ENCODE measurements at regions not wholly inside any gene's neighbourhood (a gene's known extent, or its start where the extent isn't known, plus 50 kb on each side); places are given as distances from the start of the nearest gene placed in this dataset.

- H3K27ac ChIP-seq, result no peak overlapping the region
- H3K27me3 ChIP-seq (ENCODE audit: insufficient read depth in 3 of 3, low read length in 2 of 3), result no peaks in the 10 kb centered on the region
- intact Hi-C loops (cut with DNase I), result no loop called here
- ATAC-seq (no peak), DNase-seq (no peak)
- 77 to 83% (median 82%) methylated on average over 1 of the region's 1 CpG for WGBS, 3 donors
- peaks cover 15% of the 10 kb centered on the region for H3K4me1 ChIP-seq
- H3K4me3 ChIP-seq, result no peak overlapping the region
- H3K9me3 ChIP-seq, result no peaks in the 10 kb centered on the region
- no peak for TF ChIP-seq CTCF (IDR thresholded peaks at IDR 0.05)
- no peaks in the 10 kb centered on the region for H3K36me3 ChIP-seq (ENCODE audit: insufficient read depth in 1 of 2, low read depth in 1 of 2)
Observed at GRCh38 chr9:105854026-105854782, 159.9 kb downstream of the TMEM38B start.

- ATAC-seq, result peak; percentile 44 to 61 (median 50)
- no peak for DNase-seq
- Histone ChIP-seq H3K36me3 (ENCODE audit: insufficient read depth in 1 of 2, low read depth in 1 of 2) (no peaks in the 10 kb centered on the region), H3K4me1 (peaks cover 15% of the 10 kb centered on the region), H3K27me3 (ENCODE audit: insufficient read depth in 3 of 3, low read length in 2 of 3) (no peaks in the 10 kb centered on the region), H3K27ac (no peak overlapping the region), H3K9me3 (no peaks in the 10 kb centered on the region), H3K4me3 (no peak overlapping the region)
- intact Hi-C loops (cut with DNase I), result no loop called here
- 16 to 44% (median 31%) methylated on average over 3 of the region's 3 CpGs for WGBS, 3 donors
- no peak for TF ChIP-seq CTCF (IDR thresholded peaks at IDR 0.05)
Observed at GRCh38 chr9:105854783-105855724, 160.7 kb downstream of the TMEM38B start.

GRCh38 chr9:105855987-105856386, 161.6 kb downstream of the TMEM38B start:
- Histone ChIP-seq H3K4me1 (peaks cover 15% of the 10 kb centered on the region), H3K9me3 (no peaks in the 10 kb centered on the region), H3K36me3 (ENCODE audit: insufficient read depth in 1 of 2, low read depth in 1 of 2) (no peaks in the 10 kb centered on the region), H3K27me3 (ENCODE audit: insufficient read depth in 3 of 3, low read length in 2 of 3) (no peaks in the 10 kb centered on the region), H3K27ac (no peak overlapping the region), H3K4me3 (no peak overlapping the region)
- WGBS, 3 donors, result 61 to 84% (median 75%) methylated on average over 3 of the region's 3 CpGs
- ATAC-seq, result no peak
- no peak for TF ChIP-seq CTCF (IDR thresholded peaks at IDR 0.05)
- intact Hi-C loops (cut with DNase I), result no loop called here
- no peak for DNase-seq

- DNase-seq (no peak), ATAC-seq (no peak)
- H3K9me3 ChIP-seq, result no peaks in the 10 kb centered on the region
- H3K4me1 ChIP-seq, result peaks cover 15% of the 10 kb centered on the region
- WGBS, 3 donors, result 83 to 100% (median 96%) methylated on average over 1 of the region's 1 CpG
- H3K27ac ChIP-seq, result no peak overlapping the region
- TF ChIP-seq CTCF (IDR thresholded peaks at IDR 0.05), result no peak
- H3K4me3 ChIP-seq, result no peak overlapping the region
- H3K36me3 ChIP-seq (ENCODE audit: insufficient read depth in 1 of 2, low read depth in 1 of 2), result no peaks in the 10 kb centered on the region
- intact Hi-C loops (cut with DNase I), result no loop called here
- H3K27me3 ChIP-seq (ENCODE audit: insufficient read depth in 3 of 3, low read length in 2 of 3), result no peaks in the 10 kb centered on the region
Observed at GRCh38 chr9:105858006-105858690, 163.8 kb downstream of the TMEM38B start.

Data from psoas muscle (tissue), 7 donors.